Medulla oblongata (tissue), 1 donor: ENCODE measurements at regions not wholly inside any gene's neighbourhood (a gene's known extent, or its start where the extent isn't known, plus 50 kb on each side); places are given as distances from the start of the nearest gene placed in this dataset.
"Not testable (repeated sequence)": the region's sequence is repeated elsewhere in the genome, so short reads cannot be mapped to it uniquely, and the experiment has no call there.

ENCODE experiments used
- DNase-seq: peaks from one replicate; pipeline ENCODE4 v3.0.0-alpha.2; 2015; ENCODE audit errors: extremely low spot score

GRCh38 chr4:57424232-57424897, 314.2 kb upstream of the IGFBP7 start:
- peak; percentile 51 for DNase-seq

- DNase-seq = no peak
Observed at GRCh38 chr4:57418133-57418532, 307.9 kb upstream of the IGFBP7 start.

DNA sequence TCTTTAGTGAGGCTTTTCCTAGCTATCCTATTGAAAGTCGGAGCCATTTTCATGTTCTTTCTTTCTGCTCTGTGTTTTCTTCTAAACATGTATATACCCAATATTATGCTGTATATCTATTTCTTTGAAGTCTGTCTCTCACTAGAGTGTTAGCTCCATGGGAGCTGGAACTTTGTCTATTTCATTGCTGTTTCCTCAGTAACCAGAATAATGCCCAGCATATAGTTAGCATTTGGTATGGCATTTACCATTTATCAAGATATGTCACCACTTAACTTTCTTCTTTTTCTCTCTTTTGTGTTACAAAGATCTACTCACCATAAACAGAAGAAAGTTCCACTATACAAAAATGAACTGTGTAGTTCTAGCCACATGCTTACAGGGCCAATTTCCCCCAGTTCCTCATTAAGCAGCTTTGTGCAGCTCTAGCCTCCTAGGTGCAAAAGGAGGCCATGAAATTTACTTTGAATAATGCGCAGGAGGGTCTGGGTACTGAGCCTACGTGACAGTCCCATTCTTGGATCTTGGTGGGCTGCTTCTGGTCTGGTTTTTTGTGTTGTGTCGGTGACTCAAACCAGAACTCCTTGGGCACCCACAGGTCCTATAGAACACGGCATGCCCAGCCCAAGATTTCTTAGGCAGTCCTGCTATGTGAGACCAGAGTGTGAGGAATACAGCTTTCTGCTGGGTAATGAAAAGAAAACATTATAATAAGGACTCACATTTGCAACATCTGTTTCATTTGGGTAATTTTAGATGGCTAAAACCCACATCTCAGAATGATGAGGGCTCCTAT, 302.3 kb upstream of the IGFBP7 start:
- no peak for DNase-seq

DNA sequence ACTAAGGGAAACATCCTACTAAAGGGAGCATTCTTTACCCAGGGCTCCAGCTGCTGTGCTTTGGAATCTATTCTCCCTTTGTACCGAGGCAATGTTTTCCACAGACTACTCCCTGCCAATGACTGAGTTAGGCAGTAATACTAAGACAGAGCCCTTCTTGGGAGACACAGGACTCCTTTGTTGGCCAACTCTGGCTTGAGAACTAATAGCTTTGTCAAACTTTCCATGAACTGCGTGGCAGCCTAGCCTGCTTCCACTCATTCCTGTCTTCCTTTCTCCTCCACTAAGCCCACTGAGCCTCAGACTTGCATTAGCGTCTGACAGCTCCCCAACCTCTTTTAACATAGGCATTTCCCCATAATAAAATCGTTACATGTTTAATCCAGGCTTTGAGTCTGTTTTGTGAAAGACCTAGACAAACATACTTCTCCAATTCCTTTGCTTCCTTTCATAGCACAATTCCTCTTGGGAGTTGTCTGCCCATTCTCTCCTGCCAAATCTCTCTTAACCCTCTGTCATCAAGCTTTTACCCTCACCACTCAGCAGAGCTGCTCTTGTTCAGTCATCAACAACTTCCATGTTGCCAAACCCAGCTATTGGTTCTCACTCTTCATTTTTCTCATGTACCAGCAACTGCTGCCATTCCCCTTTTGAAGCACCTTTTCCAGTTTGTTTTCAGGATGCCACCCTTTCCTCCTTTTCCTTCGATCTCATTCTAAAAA, 300.3 kb upstream of the IGFBP7 start:
- peak; percentile 95 for DNase-seq

GRCh38 chr4:57405359-57405758, 295.2 kb upstream of the IGFBP7 start:
- no peak for DNase-seq

DNA sequence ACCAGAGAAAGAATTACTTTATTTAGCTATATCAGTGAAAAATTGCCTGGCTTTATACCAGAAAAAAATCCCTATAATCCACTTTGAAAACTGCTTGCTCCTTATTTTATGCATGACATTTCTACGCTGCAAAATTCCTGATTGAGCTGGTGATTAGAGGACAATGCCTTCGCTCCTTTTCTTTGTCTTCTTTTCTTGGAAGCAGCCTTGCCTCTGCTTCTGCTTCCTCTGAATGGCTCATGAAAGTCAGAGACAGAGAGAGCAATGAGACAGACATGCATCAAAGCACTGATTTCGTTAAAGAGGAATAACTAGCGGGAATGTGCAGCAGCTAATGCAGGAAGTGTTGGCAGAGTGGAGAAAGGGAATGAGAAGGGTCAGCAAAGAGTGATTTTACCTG, 294.3 kb upstream of the IGFBP7 start:
- no peak for DNase-seq

DNA sequence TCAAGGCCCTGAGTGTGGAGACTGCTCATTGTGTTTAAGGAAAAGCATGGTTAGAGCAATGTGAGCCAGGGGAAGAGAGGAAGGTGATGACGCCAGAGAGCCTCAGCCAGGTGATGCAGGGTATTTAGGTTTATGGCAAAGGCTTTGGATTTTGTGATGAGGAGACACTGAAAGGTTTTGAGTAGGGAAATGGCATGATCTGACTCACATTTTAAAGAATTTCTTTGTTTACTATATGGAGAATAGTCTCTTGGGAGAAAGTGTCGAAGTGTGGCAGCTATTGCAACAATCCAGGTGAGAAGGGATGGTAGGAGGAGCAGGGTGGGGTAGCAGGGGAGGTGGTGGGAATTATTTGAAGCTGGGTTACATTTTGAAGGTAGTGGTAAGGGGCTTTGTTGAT, 293.4 kb upstream of the IGFBP7 start:
- DNase-seq = no peak

DNA sequence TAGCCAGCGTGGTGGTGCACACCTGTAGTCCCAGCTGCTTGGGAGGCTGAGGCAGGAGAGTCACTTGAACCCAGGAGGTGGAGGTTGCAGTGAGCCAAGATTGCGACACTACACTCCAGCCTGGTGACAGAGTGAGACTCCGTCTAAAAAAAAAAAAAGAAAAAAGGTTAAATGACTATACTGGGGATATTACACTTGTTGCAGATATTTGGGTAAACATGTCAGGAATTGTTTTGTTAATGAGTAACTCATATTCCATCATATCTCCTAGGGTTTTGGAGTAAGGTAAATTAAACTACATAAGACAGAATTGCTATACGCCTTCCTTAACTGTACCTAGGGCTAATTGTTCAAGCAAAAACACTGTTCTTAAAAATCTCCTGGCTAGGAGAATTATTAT, 291.4 kb upstream of the IGFBP7 start:
- no peak for DNase-seq

GRCh38 chr4:57378766-57379165, 268.6 kb upstream of the IGFBP7 start:
- no peak for DNase-seq

- DNase-seq = no peak
Observed at GRCh38 chr4:57374866-57375595, 264.8 kb upstream of the IGFBP7 start.

DNA sequence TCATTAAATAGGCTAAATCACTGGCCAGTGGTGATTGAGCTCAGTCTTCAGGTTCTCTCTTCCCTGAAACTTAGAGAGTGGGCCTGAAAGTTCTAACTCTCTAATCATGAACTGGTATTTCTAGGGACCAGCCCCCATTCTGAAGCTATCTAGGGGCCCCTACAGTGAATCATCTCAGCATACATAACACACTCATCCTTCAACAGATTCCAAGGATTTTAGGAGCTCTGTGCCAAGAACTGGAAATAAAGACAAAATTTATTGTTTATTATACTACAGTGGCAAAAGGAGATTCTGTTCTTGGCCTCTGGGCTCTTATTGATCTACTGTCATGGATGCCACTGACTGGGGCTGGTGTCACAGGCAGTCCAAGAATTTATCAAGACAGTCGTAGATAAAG, 263.8 kb upstream of the IGFBP7 start:
- no peak for DNase-seq

DNA sequence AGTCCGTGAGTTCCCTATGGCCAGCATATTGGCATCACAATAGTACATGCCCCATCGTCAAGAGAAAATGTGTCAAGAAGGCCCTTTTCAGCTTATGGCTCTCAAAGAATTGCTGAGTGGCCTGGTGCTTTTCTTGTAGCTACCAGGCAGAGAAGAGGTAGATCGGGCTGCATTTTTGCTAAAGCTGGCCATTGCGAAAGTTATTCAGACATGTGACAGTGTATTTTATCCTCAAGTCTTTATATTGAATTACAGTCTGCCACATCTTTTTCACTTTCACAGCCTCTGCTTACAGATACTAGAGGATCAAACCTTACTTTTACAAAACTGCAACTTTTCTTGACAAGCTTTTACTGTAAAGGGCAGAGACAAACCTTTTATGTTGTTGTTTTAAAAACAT, 261.5 kb upstream of the IGFBP7 start:
- no peak for DNase-seq

- DNase-seq = no peak
Observed at GRCh38 chr4:57370691-57371090, 260.5 kb upstream of the IGFBP7 start.

DNA sequence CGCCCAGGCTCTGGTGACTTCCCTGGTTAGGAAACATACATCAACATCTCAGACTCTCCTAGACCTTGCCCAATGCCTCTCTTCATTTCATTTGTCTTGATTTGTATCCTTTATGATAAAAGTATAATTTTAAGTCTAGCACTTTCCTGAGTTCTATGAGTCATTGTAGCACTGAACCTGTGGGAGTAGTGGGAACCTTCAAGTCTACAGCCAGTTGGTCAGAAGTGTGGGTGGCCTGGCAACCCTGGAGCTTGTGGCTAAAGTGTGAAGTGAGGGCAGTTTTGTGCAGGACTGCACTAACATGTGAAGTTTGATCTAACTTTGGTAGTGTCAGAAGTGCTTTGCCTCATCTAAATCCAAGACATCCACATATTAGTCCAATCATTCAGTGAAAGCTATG, 259.3 kb upstream of the IGFBP7 start:
- DNase-seq = no peak

DNA sequence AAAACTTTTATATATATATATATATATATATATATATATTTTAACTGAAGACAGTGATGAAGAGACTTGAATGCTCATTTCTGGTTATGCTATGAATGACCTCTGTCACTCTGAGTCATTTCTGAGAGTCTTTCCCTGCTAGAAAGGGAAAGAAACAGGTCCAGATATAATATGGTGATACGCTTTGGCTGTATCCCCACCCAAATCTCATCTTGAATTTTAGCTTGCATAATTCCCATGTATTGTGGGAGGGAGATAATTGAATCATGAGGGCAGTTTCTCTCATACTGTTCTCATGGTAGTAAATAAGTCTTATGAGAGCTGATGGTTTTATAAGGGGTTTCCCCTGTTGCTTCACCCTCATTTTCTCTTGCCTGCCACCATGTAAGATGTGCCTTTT, 254.1 kb upstream of the IGFBP7 start:
- no peak for DNase-seq

DNA sequence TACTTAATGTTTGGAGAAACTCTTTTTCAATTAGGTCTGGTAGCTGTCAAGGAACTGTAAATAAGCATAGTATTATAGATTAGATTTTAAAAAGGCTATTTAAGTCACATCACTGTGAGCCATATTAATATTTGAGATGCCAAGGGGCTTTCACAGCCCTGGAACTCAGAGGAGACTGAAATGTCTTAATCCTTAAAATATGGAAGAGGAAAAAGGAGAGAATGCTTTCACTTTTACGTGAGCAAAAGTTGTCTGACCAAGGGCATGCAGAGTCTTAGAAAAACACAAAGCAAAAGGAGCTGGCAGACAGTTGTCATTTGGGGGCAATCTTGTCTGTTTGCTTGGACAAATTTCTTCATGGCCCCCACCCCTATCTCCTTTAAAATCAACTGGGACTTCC, 253.2 kb upstream of the IGFBP7 start:
- DNase-seq = no peak

- DNase-seq = no peak
Observed at GRCh38 chr4:57360681-57361080, 250.5 kb upstream of the IGFBP7 start.

DNA sequence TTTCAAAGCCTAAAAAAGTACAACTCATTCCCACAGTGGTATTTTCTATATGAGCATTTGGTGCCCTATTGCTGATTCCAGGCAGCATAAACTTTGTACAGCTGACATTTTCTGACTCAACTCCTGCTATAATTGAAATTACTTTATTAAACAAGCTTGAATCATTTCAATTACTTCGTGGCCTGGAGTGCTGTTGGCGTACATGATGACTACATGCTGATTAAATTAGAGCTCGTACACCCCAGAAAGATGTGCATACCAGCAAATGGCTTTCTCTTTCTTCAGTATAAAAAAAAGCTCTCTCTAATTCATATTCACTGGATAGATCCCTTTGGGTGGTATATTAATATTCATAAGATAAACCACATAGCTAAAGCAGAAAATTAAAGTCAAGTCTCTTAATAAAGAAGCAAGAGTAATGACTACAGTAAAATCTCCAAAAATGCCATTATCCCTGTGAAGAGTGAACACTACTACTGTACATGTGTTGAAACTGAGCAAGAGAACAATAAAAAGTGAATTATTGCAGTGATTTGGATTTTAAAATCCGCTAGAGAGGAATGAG, 245.0 kb upstream of the IGFBP7 start:
- DNase-seq = no peak

- DNase-seq = no peak
Observed at GRCh38 chr4:57351731-57352130, 241.5 kb upstream of the IGFBP7 start.

DNA sequence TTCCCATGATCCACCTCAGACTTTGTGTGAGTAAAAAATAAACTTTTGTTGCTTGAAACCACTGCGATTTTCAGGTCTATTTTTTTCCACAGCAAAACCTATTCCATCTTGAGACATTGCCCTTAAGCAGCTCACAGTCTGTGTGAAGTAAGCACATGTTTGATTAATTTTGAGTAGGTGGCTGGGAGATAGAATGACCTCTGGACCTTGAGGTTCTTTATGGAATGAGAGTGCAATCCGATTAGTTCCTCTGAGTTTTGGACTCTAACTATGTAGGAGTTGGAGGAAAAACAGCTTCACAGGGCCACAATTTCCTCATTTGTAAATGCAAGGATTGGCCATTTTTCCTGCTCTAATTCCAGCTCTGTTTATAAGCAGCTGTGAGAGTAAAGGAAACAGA, 234.1 kb upstream of the IGFBP7 start:
- no peak for DNase-seq

DNA sequence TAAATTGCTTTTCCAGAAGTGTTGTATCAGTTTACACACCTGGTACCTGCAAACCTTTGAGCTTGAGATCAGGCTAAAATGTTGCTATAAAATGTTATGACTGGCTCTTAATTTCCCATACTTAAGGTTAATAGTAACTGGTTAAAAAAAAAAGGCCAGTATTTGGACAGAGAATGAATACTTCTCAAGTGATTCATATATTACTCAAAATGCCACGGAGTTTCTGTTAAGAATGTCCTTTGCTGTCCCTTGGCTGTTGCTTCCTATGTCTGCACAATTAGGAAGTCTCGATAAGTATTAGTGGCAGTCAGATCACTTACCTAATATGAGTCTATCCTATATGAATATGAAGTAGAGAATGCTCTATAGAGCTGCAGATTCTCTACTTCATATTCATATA, 232.2 kb upstream of the IGFBP7 start:
- no peak for DNase-seq

GRCh38 chr4:57338861-57339260, 228.7 kb upstream of the IGFBP7 start:
- not testable (repeated sequence) for DNase-seq
